CD14-positive monocyte (primary cell): ENCODE measurements at regions not wholly inside any gene's neighbourhood (a gene's known extent, or its start where the extent isn't known, plus 50 kb on each side); places are given as distances from the start of the nearest gene placed in this dataset.
A peak's percentile ranks its signal among the peaks of the same experiment; 100 is the strongest.

Experiments used
- DNase-seq, 3 donors: peaks; one replicate each; pipeline ENCODE4 v3.0.0-alpha.2; 2011 to 2022
- H2AFZ ChIP-seq: 2 replicates; pipeline ENCODE4 v1.6.0; 2012; ENCODE audit warnings: mild to moderate bottlenecking, low read depth, low read length, inconsistent platforms; ENCODE audit not compliant: insufficient read depth, poor library complexity, severe bottlenecking
- H3K27ac ChIP-seq, 2 donors: 1 replicate in 1 of 2; 2 replicates in 1 of 2; pipeline ENCODE4 v1.5.1; 2012 to 2013; ENCODE audit warnings: low read length in 2 of 2, control low read depth in 1 of 2, inconsistent platforms in 1 of 2, low read depth in 1 of 2, mild to moderate bottlenecking in 1 of 2
- H3K27me3 ChIP-seq, 2 donors: one replicate each; pipeline versions ENCODE4 v1.6.0 to v1.6.1; 2011 to 2013; ENCODE audit warnings: low read length in 2 of 2; ENCODE audit not compliant: control insufficient read depth in 2 of 2, insufficient read depth in 2 of 2
- H3K36me3 ChIP-seq, 2 donors: replicated peaks in 1 of 2; 1 replicate in 1 of 2; 2 replicates in 1 of 2; pipeline versions ENCODE4 v1.5.1 to v1.6.1; 2012 to 2013; ENCODE audit warnings: low read length in 2 of 2, control low read depth in 1 of 2, inconsistent platforms in 1 of 2, mild to moderate bottlenecking in 1 of 2; ENCODE audit not compliant: insufficient read depth in 2 of 2, control insufficient read depth in 1 of 2
- H3K4me1 ChIP-seq, 2 donors: 1 replicate in 1 of 2; 2 replicates in 1 of 2; pipeline versions ENCODE4 v1.5.1 to v1.6.1; 2012 to 2013; ENCODE audit warnings: low read length in 2 of 2, control low read depth in 1 of 2, inconsistent platforms in 1 of 2, mild to moderate bottlenecking in 1 of 2, moderate library complexity in 1 of 2; ENCODE audit not compliant: insufficient read depth in 2 of 2, control insufficient read depth in 1 of 2
- H3K4me2 ChIP-seq: replicated peaks from 2 replicates; pipeline ENCODE3; 2012; ENCODE audit warnings: low read length, moderate library complexity, mild to moderate bottlenecking; ENCODE audit not compliant: poor library complexity, severe bottlenecking; ENCODE audit errors: extremely low read depth
- H3K4me3 ChIP-seq, 3 experiments: fragments of 200-600 bp in 1 of 3; sonication (generic) in 1 of 3; replicated peaks in 1 of 3; 1 replicate in 2 of 3; 2 replicates in 1 of 3; pipeline ENCODE4 v1.5.1; 2011 to 2013; ENCODE audit warnings: low read length in 3 of 3, mild to moderate bottlenecking in 3 of 3, control low read depth in 2 of 3, low read depth in 2 of 3, inconsistent platforms in 1 of 3, moderate library complexity in 1 of 3
- H3K79me2 ChIP-seq: 2 replicates; pipeline ENCODE4 v1.6.0; 2012; ENCODE audit warnings: mild to moderate bottlenecking, control low read depth, inconsistent platforms, low read length, moderate library complexity; ENCODE audit not compliant: insufficient read depth
- H3K9ac ChIP-seq: 2 replicates; pipeline ENCODE4 v1.6.0; 2017; ENCODE audit warnings: low read length, mild to moderate bottlenecking; ENCODE audit not compliant: insufficient read depth, poor library complexity, severe bottlenecking
- H3K9me3 ChIP-seq, 2 donors: replicated peaks in 1 of 2; 1 replicate in 1 of 2; 2 replicates in 1 of 2; pipeline versions ENCODE4 v1.5.1 to v1.6.1; 2012 to 2013; ENCODE audit warnings: low read length in 2 of 2, control low read depth in 1 of 2; ENCODE audit not compliant: control insufficient read depth in 1 of 2, insufficient read depth in 1 of 2
- H4K20me1 ChIP-seq: 2 replicates; pipeline ENCODE4 v1.6.0; 2012; ENCODE audit warnings: mild to moderate bottlenecking, low read length, control low read depth, moderate library complexity; ENCODE audit not compliant: insufficient read depth
- H3K27ac Mint-ChIP-seq, 7 donors: one replicate each; pipeline ENCODE4 v1.8.0; 2020; ENCODE audit warnings: mild to moderate bottlenecking in 7 of 7, mixed read lengths in 7 of 7, moderate library complexity in 6 of 7, inconsistent platforms in 2 of 7
- H3K27me3 Mint-ChIP-seq, 3 donors: one replicate each; pipeline ENCODE4 v1.8.0; 2021 to 2022; ENCODE audit warnings: low read depth in 3 of 3, mild to moderate bottlenecking in 3 of 3, mixed read lengths in 3 of 3, moderate library complexity in 3 of 3, inconsistent platforms in 1 of 3
- H3K36me3 Mint-ChIP-seq, 2 donors: one replicate each; pipeline ENCODE4 v1.8.0; 2020; ENCODE audit warnings: mixed read lengths in 2 of 2, inconsistent platforms in 1 of 2, mild to moderate bottlenecking in 1 of 2
- H3K4me1 Mint-ChIP-seq: one replicate; pipeline ENCODE4 v1.8.0; 2020; ENCODE audit warnings: mild to moderate bottlenecking, mixed read lengths
- H3K4me3 Mint-ChIP-seq, 2 donors: one replicate each; pipeline ENCODE4 v1.8.0; 2020; ENCODE audit warnings: mild to moderate bottlenecking in 2 of 2, mixed read lengths in 2 of 2, moderate library complexity in 1 of 2
- H3K9me3 Mint-ChIP-seq, 7 donors: one replicate each; pipeline ENCODE4 v1.8.0; 2020 to 2022; ENCODE audit warnings: mixed read lengths in 7 of 7, mild to moderate bottlenecking in 6 of 7, moderate library complexity in 6 of 7, inconsistent platforms in 2 of 7
- WGBS: methylation state at CpG from one replicate; pipeline ENCODE4 v1.1.5; 2013; ENCODE audit warnings: missing lambda C conversion rate; ENCODE audit not compliant: insufficient coverage; 5-methylcytosine and 5-hydroxymethylcytosine counted together
- intact Hi-C, 2 donors: fragments of 100-400 bp; cut with micrococcal nuclease; formaldehyde crosslinking; loops; one replicate each; pipeline versions ENCODE4 v1.15.0 to v1.15.1; 2023
- TF ChIP-seq, protein P1 (sequence below): fragments of 200-600 bp; IDR thresholded peaks from one replicate; pipeline ENCODE4 v1.8.0; 2022; ENCODE audit warnings: antibody characterized with exemption, mild to moderate bottlenecking

DNA sequence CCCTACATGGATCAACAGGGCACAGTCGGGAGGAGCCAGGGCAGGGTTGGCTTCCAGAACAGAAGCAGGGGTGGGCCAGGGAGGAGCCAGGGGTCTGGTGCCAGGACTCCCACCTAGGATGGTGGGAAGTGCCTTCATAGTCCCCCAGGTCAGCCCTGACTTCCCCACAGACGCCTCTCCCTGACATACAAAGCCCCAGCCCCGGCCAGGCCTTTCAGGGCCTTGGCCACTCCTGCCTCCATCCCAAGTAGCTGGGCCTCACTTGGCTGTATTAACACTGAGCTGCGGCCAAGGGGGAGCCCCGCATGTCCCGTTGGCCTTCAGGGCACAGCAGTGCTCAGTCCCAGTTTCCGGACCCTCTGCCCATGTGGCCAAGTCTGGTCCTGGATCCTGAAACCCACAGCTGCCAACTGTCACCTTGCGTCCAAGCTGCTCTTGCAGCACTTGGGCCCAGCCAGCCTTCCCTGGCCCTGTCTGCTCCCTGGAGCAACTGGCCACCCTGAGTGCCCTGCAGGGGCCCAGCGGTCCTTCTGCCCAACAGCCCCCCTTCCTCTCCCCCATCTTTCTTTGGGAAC lies 627.8 kb downstream of the MATN1 start:
- Histone ChIP-seq H4K20me1 (no peaks in the 10 kb centered on the region), H3K79me2 (no peaks in the 10 kb centered on the region), H3K9me3 (peaks cover 24 to 32% of the 10 kb centered on the region in 2 donors), H3K27ac (no peak overlapping the region), H2AFZ (no peak overlapping the region), H3K27me3 (no peaks in the 10 kb centered on the region), H3K4me2 (no peak overlapping the region), H3K36me3 (no peaks in the 10 kb centered on the region), H3K4me1 (no peaks in the 10 kb centered on the region), H3K9ac (no peak overlapping the region), H3K4me3 (no peak overlapping the region)
- Mint-ChIP-seq H3K9me3 (peaks cover 23 to 36% (median 30%) of the 10 kb centered on the region in 7 donors), H3K27ac (peak overlapping the region in 1 of 7 donors; percentile 60), H3K4me3 (no peak overlapping the region), H3K4me1 (no peaks in the 10 kb centered on the region), H3K36me3 (no peaks in the 10 kb centered on the region), H3K27me3 (peaks cover 2 to 5% (median 3%) of the 10 kb centered on the region in 3 donors)
- DNase-seq, result no peak
- intact Hi-C loops, result no loop called here
- TF ChIP-seq, protein P1, sequence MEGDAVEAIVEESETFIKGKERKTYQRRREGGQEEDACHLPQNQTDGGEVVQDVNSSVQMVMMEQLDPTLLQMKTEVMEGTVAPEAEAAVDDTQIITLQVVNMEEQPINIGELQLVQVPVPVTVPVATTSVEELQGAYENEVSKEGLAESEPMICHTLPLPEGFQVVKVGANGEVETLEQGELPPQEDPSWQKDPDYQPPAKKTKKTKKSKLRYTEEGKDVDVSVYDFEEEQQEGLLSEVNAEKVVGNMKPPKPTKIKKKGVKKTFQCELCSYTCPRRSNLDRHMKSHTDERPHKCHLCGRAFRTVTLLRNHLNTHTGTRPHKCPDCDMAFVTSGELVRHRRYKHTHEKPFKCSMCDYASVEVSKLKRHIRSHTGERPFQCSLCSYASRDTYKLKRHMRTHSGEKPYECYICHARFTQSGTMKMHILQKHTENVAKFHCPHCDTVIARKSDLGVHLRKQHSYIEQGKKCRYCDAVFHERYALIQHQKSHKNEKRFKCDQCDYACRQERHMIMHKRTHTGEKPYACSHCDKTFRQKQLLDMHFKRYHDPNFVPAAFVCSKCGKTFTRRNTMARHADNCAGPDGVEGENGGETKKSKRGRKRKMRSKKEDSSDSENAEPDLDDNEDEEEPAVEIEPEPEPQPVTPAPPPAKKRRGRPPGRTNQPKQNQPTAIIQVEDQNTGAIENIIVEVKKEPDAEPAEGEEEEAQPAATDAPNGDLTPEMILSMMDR, result no peak
- 95% methylated on average over 8 of the region's 9 CpGs for WGBS

DNA sequence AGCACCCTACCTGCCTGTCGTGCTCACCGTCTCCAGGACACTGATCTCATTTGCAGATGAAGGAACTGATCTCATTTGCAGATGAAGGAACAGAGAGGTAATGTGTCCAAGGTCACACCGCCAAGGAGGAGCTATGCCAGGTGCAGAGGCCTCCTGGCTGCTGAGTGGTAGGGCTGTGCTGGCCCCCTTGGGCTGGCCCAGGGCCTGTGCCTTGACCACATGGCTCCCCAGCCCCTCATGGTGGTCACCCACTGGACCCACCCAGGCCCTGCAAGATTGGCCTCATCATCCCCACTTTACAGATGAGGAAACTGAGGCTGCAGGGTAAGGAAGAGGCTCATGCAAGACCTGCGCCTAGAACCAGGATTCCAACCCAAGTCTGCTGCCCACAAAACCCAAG lies 628.3 kb downstream of the MATN1 start:
- 95% methylated on average over 4 of the region's 4 CpGs for WGBS
- no peak for DNase-seq

More for the DNA sequence above, 628.3 kb downstream of the MATN1 start:
- no peak overlapping the region for H3K27ac Mint-ChIP-seq
- Histone ChIP-seq H3K4me1 (no peaks in the 10 kb centered on the region), H3K4me2 (no peak overlapping the region), H2AFZ (no peak overlapping the region), H3K9me3 (peaks cover 24 to 32% of the 10 kb centered on the region in 2 donors), H3K4me3 (no peak overlapping the region), H3K79me2 (no peaks in the 10 kb centered on the region), H3K27ac (no peak overlapping the region), H3K9ac (no peak overlapping the region), H3K27me3 (no peaks in the 10 kb centered on the region), H3K36me3 (no peaks in the 10 kb centered on the region), H4K20me1 (no peaks in the 10 kb centered on the region)
- no peaks in the 10 kb centered on the region for H3K36me3 Mint-ChIP-seq
- H3K27me3 Mint-ChIP-seq, result peaks cover 2 to 5% (median 3%) of the 10 kb centered on the region in 3 donors
- no peaks in the 10 kb centered on the region for H3K4me1 Mint-ChIP-seq
- peaks cover 23 to 36% (median 30%) of the 10 kb centered on the region in 7 donors for H3K9me3 Mint-ChIP-seq
- H3K4me3 Mint-ChIP-seq, result no peak overlapping the region
- intact Hi-C loops, result no loop called here
- TF ChIP-seq, protein P1, result no peak
